GM18868 (cell line): ENCODE measurements at regions not wholly inside any gene's neighbourhood (a gene's known extent, or its start where the extent isn't known, plus 50 kb on each side); places are given as distances from the start of the nearest gene placed in this dataset.
A peak's percentile ranks its signal among the peaks of the same experiment; 100 is the strongest.
"Not testable (repeated sequence)": the region's sequence is repeated elsewhere in the genome, so short reads cannot be mapped to it uniquely, and the experiment has no call there.

ENCODE experiments used
- ATAC-seq: cut with Tn5 transposase; IDR thresholded peaks from one replicate; pipeline ENCODE4 v1.9.1; 2021; ENCODE audit warnings: mild to moderate bottlenecking, moderate library complexity; ENCODE audit not compliant: unreplicated experiment

DNA sequence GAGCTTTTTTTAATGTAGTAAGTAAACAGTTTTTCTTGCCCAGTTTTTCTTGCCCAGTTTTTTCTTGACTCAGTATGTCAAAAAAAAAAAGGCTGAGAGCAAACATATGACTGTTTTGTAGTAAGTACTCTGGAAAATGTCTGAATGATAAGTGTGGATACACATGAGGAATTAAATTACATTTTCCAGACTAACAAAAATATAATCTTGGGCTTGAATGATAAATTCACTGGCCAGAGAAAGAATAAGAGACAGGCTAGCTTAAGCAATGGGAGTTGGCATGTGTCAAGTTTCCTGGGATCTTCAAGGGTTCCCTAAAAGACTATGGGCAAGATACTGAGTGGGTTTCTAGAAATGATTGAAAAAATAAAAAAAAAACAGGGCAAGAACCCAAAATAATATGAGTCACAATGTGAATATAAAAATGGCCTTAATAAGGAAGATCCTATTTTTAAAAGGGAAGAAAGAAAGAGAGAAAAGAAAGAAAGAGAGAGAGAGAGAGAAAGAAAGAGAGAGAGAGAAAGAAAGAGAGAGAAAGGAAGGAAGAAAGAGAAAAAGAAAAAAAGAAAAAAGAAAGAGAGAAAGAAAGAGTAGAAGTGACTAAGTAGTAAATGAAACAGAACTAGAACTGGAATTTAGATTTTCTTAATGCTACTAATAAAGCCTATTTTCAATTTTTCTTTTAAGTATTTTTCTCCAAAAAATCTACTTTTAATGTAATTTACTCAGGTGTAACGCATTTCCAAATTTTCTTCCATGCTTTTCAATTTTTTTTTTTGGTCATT lies 60.2 kb downstream of the TFPI2 start:
- ATAC-seq = no peak

DNA sequence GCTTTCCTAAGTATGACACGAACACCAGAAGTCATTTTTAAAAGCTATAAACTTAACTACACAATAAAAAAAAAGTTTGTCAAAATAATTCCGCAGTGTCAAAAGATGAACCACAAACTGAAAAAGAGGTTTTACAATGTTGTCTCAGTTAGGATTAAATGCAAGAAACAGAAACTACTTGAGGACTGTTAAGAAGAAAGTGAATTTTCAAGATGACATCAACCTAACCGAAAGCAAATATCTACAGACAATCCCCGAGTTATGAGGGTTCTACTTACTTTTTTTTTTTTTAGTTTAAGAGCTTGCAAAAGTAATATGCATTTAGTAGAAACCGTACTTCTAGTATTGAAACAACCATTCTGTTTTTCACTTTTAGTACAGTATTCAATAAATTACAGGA lies 62.3 kb downstream of the TFPI2 start:
- ATAC-seq = peak; percentile 92

GRCh38 chr7:93823621-93824020 lies 66.9 kb downstream of the TFPI2 start:
- no peak for ATAC-seq

DNA sequence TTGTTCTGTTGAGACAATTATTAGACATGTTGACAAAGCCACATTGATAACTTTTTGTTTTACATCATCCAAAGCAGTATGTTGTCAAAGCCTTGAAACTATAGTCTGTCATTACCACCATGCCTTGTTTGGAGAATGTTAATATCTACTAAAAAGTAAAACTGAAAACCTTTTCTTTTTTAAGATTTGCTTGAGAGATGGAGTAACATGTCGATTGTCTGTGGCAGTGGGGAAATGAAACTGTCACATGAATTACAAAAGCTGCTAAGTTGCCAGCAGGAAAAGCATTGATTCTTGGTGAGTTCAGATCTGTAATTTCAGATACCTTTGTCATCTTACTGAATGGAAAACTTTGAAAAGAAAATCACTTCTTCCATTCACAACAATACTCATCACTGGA lies 69.1 kb downstream of the TFPI2 start:
- ATAC-seq = peak; percentile 70

DNA sequence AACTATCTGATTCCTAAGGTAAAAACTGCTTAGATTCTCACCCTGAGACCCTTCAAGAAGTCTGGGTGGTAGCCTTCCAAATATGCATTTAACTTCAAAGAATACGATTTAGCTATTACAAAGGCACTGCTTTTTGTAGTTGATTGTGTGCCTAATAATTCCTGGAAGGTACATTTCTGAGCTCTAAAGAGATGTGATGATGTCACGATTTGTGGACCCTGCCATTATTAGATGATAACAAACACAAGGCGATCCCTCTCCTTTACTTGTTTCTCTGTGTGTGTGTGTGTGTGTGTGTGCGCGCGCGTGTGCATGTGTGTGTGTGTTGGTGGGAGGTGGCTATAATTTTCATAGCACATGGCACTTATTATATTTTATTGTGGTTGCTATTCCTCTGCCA lies 70.9 kb downstream of the TFPI2 start:
- no peak for ATAC-seq

DNA sequence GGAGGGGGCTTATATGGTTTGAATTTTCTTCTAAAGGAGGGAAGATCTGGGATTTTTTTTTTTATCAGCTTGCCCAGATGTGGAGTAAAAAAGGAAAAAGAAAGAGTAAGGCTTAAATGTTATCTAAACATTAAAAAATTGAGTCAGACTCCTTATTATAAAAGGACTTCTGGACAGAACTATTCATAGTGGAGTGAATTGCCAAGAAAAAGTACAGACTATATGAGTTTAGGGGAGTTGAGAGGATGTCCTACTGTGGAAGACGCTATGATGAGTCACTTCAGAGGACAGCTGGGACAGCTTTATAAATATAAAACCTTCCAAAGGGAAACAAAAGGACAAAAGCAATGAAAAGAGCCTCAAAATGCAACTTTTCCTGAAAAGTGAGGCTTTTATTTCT lies 73.0 kb downstream of the TFPI2 start:
- no peak for ATAC-seq

- ATAC-seq = no peak
Measured at GRCh38 chr7:93817004-93817403, 73.5 kb downstream of the TFPI2 start.

- no peak for ATAC-seq
Measured at GRCh38 chr7:93813514-93813913, 77.0 kb downstream of the TFPI2 start.

DNA sequence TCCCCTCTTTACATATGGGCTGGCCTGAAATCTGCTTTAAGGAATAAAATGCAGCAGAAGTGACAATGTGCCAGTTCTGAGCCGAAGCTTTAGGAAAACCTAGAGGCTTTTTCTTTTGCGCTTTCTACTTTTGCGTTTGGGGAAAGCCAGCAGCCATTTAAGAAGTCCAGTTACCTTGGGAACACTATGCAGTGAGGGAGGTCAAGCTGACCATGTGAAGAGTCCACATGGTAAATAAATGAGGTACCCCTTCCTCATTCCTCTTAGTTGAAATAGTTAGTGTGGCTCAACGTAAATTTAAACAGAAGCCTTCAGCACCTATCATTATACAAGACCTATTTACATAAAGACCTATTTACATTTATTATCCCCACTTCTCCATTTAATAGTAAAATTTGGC lies 78.5 kb downstream of the TFPI2 start:
- ATAC-seq = no peak

DNA sequence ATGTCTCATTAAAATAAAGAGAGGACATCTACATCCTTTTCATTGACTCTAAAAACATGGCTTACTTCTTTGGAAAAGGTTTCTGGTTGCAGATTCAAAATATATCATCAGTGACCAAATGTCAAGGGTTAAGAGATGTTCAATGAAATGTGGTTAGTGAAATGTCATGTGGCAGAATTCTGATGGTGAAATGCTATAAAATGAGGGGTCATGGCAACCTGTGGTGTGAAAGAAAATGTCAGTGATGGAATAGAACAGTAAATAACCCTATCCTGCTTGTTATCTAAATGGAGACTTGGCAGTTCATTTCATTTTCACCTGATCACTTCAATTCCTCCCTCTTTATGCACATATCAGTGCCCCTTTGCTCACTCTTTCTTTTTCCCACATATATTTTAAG lies 79.4 kb downstream of the TFPI2 start:
- no peak for ATAC-seq

DNA sequence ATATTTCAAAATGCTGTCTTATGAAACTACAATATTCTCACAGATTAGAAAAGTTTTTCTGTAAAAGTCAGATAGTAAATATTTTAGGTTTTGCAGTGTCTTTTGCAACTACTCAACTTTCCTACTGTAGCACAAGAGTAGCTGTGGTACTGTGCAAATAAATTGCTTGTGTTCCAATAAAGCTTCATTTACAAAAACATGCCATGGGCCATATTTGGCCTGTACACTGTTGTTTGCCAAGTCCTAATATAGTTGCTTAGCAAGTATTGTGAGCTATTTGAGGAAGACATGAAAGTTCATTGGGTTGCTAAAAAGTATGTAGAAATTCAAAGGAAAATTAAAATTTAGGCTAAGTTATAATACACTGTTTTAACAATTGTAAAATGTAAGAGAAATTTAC lies 80.0 kb downstream of the TFPI2 start:
- no peak for ATAC-seq

GRCh38 chr7:93804726-93805125 lies 85.8 kb downstream of the TFPI2 start:
- ATAC-seq = no peak

GRCh38 chr7:93799750-93800357 lies 90.7 kb downstream of the TFPI2 start:
- peak; percentile 49 for ATAC-seq

DNA sequence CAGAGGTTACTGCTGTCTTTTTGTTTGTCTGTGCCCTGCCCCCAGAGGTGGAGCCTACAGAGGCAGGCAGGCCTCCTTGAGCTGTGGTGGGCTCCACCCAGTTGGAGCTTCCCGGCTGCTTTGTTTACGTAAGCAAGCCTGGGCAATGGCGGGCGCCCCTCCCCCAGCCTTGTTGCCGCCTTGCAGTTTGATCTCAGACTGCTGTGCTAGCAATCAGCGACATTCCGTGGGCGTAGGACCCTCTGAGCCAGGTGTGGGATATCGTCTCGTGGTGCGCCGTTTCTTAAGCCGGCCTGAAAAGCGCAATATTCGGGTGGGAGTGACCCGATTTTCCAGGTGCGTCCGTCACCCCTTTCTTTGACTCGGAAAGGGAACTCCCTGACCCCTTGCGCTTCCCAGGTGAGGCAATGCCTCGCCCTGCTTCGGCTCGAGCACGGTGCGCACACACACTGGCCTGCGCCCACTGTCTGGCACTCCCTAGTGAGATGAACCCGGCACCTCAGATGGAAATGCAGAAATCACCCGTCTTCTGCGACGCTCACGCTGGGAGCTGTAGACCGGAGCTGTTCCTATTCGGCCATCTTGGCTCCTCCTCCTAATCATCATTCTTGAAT lies 97.4 kb downstream of the TFPI2 start:
- ATAC-seq = not testable (repeated sequence)

DNA sequence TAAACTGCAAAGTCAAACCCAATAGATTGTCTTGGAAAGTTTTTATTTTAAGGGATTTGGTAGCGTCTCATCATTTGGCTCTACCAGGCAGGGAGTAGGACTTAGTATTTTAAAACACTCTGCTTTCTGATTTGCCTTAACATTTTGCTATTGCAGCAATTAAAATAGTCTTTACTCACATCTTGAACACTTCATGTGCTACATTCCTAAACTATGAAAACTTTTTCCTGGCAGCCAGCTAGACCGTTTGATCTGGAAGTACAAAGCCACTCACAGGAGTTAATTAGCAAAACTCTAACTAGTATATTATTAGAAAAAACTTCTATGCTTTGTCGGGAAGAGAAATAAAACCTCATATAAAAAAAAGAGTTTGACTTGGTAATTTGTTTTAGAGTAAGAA lies 111.4 kb downstream of the TFPI2 start:
- ATAC-seq = no peak

- ATAC-seq = no peak
Measured at GRCh38 chr7:93778384-93778783, 112.2 kb downstream of the TFPI2 start.

- no peak for ATAC-seq
Measured at GRCh38 chr7:93773446-93773845, 117.1 kb downstream of the TFPI2 start.

DNA sequence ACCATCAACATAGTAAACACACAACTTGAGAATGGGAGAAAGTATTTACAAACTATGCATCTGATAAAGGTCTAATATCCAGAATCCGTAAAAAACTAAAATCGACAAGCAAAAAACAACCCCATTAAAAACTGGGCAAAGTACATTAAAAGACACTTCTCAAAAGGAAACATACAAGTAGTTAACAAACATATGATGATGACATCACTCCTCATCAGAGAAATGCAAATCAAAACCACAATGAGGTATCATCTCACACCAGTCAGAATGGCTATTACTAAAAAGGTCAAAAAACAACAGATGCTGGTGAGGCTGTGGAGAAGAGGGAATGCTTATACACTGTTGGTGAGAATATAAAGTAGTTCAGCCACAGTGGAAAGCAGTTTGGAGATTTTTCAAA lies 125.1 kb downstream of the TFPI2 start:
- ATAC-seq = no peak

GRCh38 chr7:93758631-93759030 lies 131.9 kb downstream of the TFPI2 start:
- ATAC-seq = no peak

DNA sequence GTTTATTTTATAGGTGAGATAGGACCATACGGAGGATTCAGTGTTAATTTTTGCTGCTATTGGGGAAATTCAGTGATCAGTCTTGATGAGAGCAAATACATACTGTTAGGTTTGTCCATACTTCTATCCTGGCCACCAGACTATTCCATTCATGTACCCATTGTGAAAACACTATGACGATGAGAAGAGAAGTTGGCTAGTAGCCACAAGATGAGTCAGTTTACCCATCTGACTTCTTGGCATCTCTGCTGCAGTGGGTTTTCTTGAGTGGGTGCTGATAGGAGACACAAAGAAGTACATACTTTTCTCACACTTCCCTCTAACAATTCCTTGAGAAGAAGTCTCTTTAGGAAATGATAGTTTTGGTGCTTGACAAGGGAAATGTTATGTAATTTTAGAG lies 133.1 kb downstream of the TFPI2 start:
- no peak for ATAC-seq

- ATAC-seq = no peak
Measured at GRCh38 chr7:93756890-93757289, 133.7 kb downstream of the TFPI2 start.

GRCh38 chr7:93751421-93751820 lies 139.1 kb downstream of the TFPI2 start:
- no peak for ATAC-seq
